Esophagus muscularis mucosa (tissue), 4 donors: ENCODE measurements at regions not wholly inside any gene's neighbourhood (a gene's known extent, or its start where the extent isn't known, plus 50 kb on each side); places are given as distances from the start of the nearest gene placed in this dataset.

Experiments
- DNase-seq: peaks from one replicate; pipeline ENCODE4 v3.0.0-alpha.2; 2017; ENCODE audit errors: extremely low spot score
- H3K27ac ChIP-seq, 4 donors: fragments of 200-600 bp; sonication (generic); replicated peaks in 1 of 4; 1 replicate in 3 of 4; 2 replicates in 1 of 4; pipeline ENCODE4 v1.5.1; 2016 to 2019; ENCODE audit warnings: mild to moderate bottlenecking in 1 of 4
- H3K27me3 ChIP-seq, 4 donors: fragments of 200-600 bp; sonication (generic); one replicate each; pipeline versions ENCODE4 v1.5.1 to v1.6.0; 2016 to 2019
- H3K36me3 ChIP-seq, 4 donors: fragments of 200-600 bp; sonication (generic); one replicate each; pipeline ENCODE4 v1.5.1; 2016 to 2019
- H3K4me1 ChIP-seq, 4 donors: fragments of 200-600 bp; sonication (generic); one replicate each; pipeline ENCODE4 v1.5.1; 2016 to 2019
- H3K4me3 ChIP-seq, 4 donors: fragments of 200-600 bp; sonication (generic); 1 replicate in 2 of 4; 2 replicates in 2 of 4; pipeline ENCODE4 v1.5.1; 2016 to 2019; ENCODE audit warnings: mild to moderate bottlenecking in 4 of 4, moderate library complexity in 1 of 4
- H3K9me3 ChIP-seq, 4 donors: fragments of 200-600 bp; sonication (generic); 1 replicate in 3 of 4; 2 replicates in 1 of 4; pipeline ENCODE4 v1.5.1; 2016 to 2019
- CTCF ChIP-seq, 3 experiments: fragments of 200-600 bp in 2 of 3; fragments of 450-650 bp in 1 of 3; sonication (generic) in 2 of 3; IDR thresholded peaks; one replicate each; pipeline ENCODE4 v1.5.1; 2017 to 2019; ENCODE audit warnings: antibody characterized with exemption in 3 of 3, mild to moderate bottlenecking in 2 of 3, moderate library complexity in 1 of 3
- EP300 ChIP-seq: sonication (generic); formaldehyde crosslinking; IDR thresholded peaks from one replicate; pipeline ENCODE4 v1.6.1; 2017; ENCODE audit warnings: antibody characterized with exemption
- POLR2A ChIP-seq: fragments of 450-650 bp; IDR thresholded peaks from one replicate; pipeline ENCODE4 v1.6.1; 2017; ENCODE audit warnings: antibody characterized with exemption, moderate library complexity, mild to moderate bottlenecking, low read depth
- POLR2AphosphoS5 ChIP-seq, 2 donors: sonication (generic); formaldehyde crosslinking; IDR thresholded peaks; one replicate each; pipeline ENCODE4 v1.6.1; 2017; ENCODE audit warnings: antibody characterized with exemption in 2 of 2
- WGBS: methylation state at CpG from one replicate; pipeline ENCODE4 v1.1.5; 2018; 5-methylcytosine and 5-hydroxymethylcytosine counted together
- intact Hi-C: fragments of 100-400 bp; cut with DNase I; formaldehyde crosslinking; loops from one replicate; pipeline ENCODE4 v1.15.1; 2023

GRCh38 chr6:12439296-12439695 is 149.1 kb downstream of the EDN1 start:
- no peak for TF ChIP-seq CTCF (IDR thresholded peaks at IDR 0.05)
- TF ChIP-seq EP300: no peak
- TF ChIP-seq POLR2AphosphoS5 (IDR thresholded peaks at IDR 0.05): no peak
- no peak for TF ChIP-seq POLR2A
- no peak for DNase-seq
- intact Hi-C loops: no loop called here
- H3K4me1 ChIP-seq: peaks cover 0 to 15% (median 9%) of the 10 kb centered on the region in 4 donors
- H3K4me3 ChIP-seq: no peak overlapping the region
- no peaks in the 10 kb centered on the region for H3K9me3 ChIP-seq
- H3K27ac ChIP-seq: no peak overlapping the region
- H3K27me3 ChIP-seq: no peaks in the 10 kb centered on the region
- H3K36me3 ChIP-seq: no peaks in the 10 kb centered on the region

- no peak for DNase-seq
- intact Hi-C loops: no loop called here
- H3K9me3 ChIP-seq: no peaks in the 10 kb centered on the region
- H3K27ac ChIP-seq: no peak overlapping the region
- H3K27me3 ChIP-seq: no peaks in the 10 kb centered on the region
- WGBS: 82% methylated on average over 3 of the region's 3 CpGs
- no peak overlapping the region for H3K4me3 ChIP-seq
- H3K36me3 ChIP-seq: no peaks in the 10 kb centered on the region
- peaks cover 0 to 13% (median 9%) of the 10 kb centered on the region in 4 donors for H3K4me1 ChIP-seq
- no peak for TF ChIP-seq CTCF (IDR thresholded peaks at IDR 0.05)
- TF ChIP-seq EP300: no peak
- TF ChIP-seq POLR2A: no peak
- TF ChIP-seq POLR2AphosphoS5 (IDR thresholded peaks at IDR 0.05): no peak
Measured at GRCh38 chr6:12440981-12441380, 150.8 kb downstream of the EDN1 start.

GRCh38 chr6:12442455-12442854 is 152.3 kb downstream of the EDN1 start:
- H3K27me3 ChIP-seq: no peaks in the 10 kb centered on the region
- no peak overlapping the region for H3K4me3 ChIP-seq
- no peaks in the 10 kb centered on the region for H3K36me3 ChIP-seq
- no peak for DNase-seq
- H3K4me1 ChIP-seq: peaks cover 0 to under 1% (median 0%) of the 10 kb centered on the region in 4 donors
- intact Hi-C loops: no loop called here
- H3K9me3 ChIP-seq: no peaks in the 10 kb centered on the region
- H3K27ac ChIP-seq: no peak overlapping the region
- TF ChIP-seq CTCF (IDR thresholded peaks at IDR 0.05): no peak
- no peak for TF ChIP-seq POLR2A
- TF ChIP-seq EP300: no peak
- 70% methylated on average over 4 of the region's 4 CpGs for WGBS

- no peak overlapping the region for H3K27ac ChIP-seq
- no peaks in the 10 kb centered on the region for H3K4me1 ChIP-seq
- WGBS: 89% methylated on average over 1 of the region's 1 CpG
- intact Hi-C loops: no loop called here
- H3K27me3 ChIP-seq: no peaks in the 10 kb centered on the region
- DNase-seq: no peak
- H3K36me3 ChIP-seq: no peaks in the 10 kb centered on the region
- H3K9me3 ChIP-seq: no peaks in the 10 kb centered on the region
- no peak overlapping the region for H3K4me3 ChIP-seq
- no peak for TF ChIP-seq CTCF (IDR thresholded peaks at IDR 0.05)
- TF ChIP-seq EP300: no peak
- TF ChIP-seq POLR2AphosphoS5 (IDR thresholded peaks at IDR 0.05): no peak
- no peak for TF ChIP-seq POLR2A
Measured at GRCh38 chr6:12446394-12446793, 156.2 kb downstream of the EDN1 start.

- H3K27ac ChIP-seq: no peak overlapping the region
- no peaks in the 10 kb centered on the region for H3K36me3 ChIP-seq
- H3K27me3 ChIP-seq: no peaks in the 10 kb centered on the region
- H3K9me3 ChIP-seq: peaks cover 0 to 12% (median 2%) of the 10 kb centered on the region in 4 donors
- no peaks in the 10 kb centered on the region for H3K4me1 ChIP-seq
- 85% methylated on average over 4 of the region's 4 CpGs for WGBS
- TF ChIP-seq POLR2A (no peak), CTCF (IDR thresholded peaks at IDR 0.05) (no peak), POLR2AphosphoS5 (IDR thresholded peaks at IDR 0.05) (no peak), EP300 (no peak)
- intact Hi-C loops: no loop called here
- no peak for DNase-seq
- no peak overlapping the region for H3K4me3 ChIP-seq
Measured at GRCh38 chr6:12449447-12449846, 159.3 kb downstream of the EDN1 start.
